Midbrain (tissue), 1 donor: ENCODE measurements at regions not wholly inside any gene's neighbourhood (a gene's known extent, or its start where the extent isn't known, plus 50 kb on each side); places are given as distances from the start of the nearest gene placed in this dataset.
A peak's percentile ranks its signal among the peaks of the same experiment; 100 is the strongest.

Source experiments
- DNase-seq: peaks from one replicate; lab custom pipeline; 2025; lab: John Stamatoyannopoulos, UW

GRCh38 chr6:122524056-122524455 lies 52.4 kb upstream of the SERINC1 start:
- no peak for DNase-seq

- peak; percentile 72 for DNase-seq
Measured at GRCh38 chr6:122530440-122531046, 58.9 kb upstream of the SERINC1 start.

GRCh38 chr6:122548281-122548680 lies 61.9 kb upstream of the PKIB start:
- DNase-seq = no peak

GRCh38 chr6:122548820-122549219 lies 61.4 kb upstream of the PKIB start:
- DNase-seq = no peak

- no peak for DNase-seq
Measured at GRCh38 chr6:122553697-122554096, 56.5 kb upstream of the PKIB start.

GRCh38 chr6:122555561-122555960 lies 54.6 kb upstream of the PKIB start:
- no peak for DNase-seq

GRCh38 chr6:122558080-122558479 lies 52.1 kb upstream of the PKIB start:
- DNase-seq = no peak
